Duodenal mucosa (tissue), 2 donors: ENCODE measurements at regions not wholly inside any gene's neighbourhood (a gene's known extent, or its start where the extent isn't known, plus 50 kb on each side); places are given as distances from the start of the nearest gene placed in this dataset.

Source experiments
- H3K27ac ChIP-seq: one replicate; pipeline ENCODE4 v1.7.0; 2013; ENCODE audit warnings: low read depth, low read length
- H3K27me3 ChIP-seq, 2 donors: one replicate each; pipeline ENCODE4 v1.7.0; 2013; ENCODE audit warnings: low read length in 2 of 2, control low read depth in 1 of 2; ENCODE audit not compliant: insufficient read depth in 2 of 2, control insufficient read depth in 1 of 2
- H3K36me3 ChIP-seq, 2 donors: one replicate each; pipeline ENCODE4 v1.7.0; 2013; ENCODE audit warnings: low read length in 2 of 2, control low read depth in 1 of 2; ENCODE audit not compliant: insufficient read depth in 2 of 2, control insufficient read depth in 1 of 2
- H3K4me1 ChIP-seq, 2 donors: one replicate each; pipeline ENCODE4 v1.7.0; 2013; ENCODE audit warnings: low read length in 2 of 2, control low read depth in 1 of 2; ENCODE audit not compliant: insufficient read depth in 2 of 2, control insufficient read depth in 1 of 2
- H3K4me3 ChIP-seq, 2 donors: one replicate each; pipeline ENCODE4 v1.7.0; 2013; ENCODE audit warnings: low read length in 2 of 2, low read depth in 1 of 2
- H3K9ac ChIP-seq, 2 donors: one replicate each; pipeline ENCODE4 v1.7.0; 2013; ENCODE audit warnings: low read length in 2 of 2, low read depth in 1 of 2
- H3K9me3 ChIP-seq, 2 donors: one replicate each; pipeline ENCODE4 v1.7.0; 2013; ENCODE audit warnings: low read length in 2 of 2, control low read depth in 1 of 2; ENCODE audit not compliant: control insufficient read depth in 1 of 2

GRCh38 chr13:73960474-73960873, 173.7 kb downstream of the KLF12 start:
- Histone ChIP-seq H3K4me1 (no peaks in the 10 kb centered on the region), H3K27ac (no peak overlapping the region), H3K36me3 (no peaks in the 10 kb centered on the region), H3K27me3 (no peaks in the 10 kb centered on the region), H3K9ac (no peak overlapping the region), H3K9me3 (no peaks in the 10 kb centered on the region), H3K4me3 (no peak overlapping the region)

DNA sequence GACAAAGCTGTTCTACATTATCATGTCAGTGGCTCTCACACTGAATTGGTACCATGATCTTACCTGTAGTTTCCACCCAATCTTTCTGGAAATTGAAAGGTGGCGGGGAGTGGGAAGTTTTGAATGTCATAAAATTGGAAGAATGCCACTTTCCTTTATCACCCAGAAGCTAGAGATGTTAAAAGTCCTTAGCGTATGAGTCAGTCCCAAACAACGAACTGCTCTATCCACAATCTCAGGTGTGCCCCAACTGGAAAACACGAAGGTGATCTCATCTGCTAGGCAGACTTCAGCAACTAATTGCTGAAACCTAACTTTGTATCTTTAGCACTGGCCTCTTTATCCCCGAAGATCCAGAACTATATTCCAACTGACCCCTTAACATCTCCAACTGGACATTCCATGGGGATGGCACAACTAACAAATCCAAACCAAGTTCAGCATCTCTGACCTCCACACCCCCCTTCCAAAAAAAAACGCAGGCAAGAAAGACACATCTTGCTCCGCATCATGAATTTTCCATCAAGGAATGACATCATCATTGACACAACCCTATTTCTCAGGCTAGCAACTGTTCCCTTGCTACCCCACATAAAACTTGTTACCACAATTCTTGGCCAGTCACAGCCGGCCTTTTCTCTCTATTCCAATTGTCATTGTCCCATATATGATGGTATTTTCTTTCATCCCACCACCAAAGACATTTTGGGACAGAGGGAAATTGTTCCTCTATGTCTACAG, 175.4 kb downstream of the KLF12 start:
- Histone ChIP-seq H3K27ac (no peak overlapping the region), H3K36me3 (no peaks in the 10 kb centered on the region), H3K9ac (no peak overlapping the region), H3K4me1 (peaks cover 0 to 5% of the 10 kb centered on the region in 2 donors), H3K4me3 (no peak overlapping the region), H3K27me3 (no peaks in the 10 kb centered on the region), H3K9me3 (no peaks in the 10 kb centered on the region)

DNA sequence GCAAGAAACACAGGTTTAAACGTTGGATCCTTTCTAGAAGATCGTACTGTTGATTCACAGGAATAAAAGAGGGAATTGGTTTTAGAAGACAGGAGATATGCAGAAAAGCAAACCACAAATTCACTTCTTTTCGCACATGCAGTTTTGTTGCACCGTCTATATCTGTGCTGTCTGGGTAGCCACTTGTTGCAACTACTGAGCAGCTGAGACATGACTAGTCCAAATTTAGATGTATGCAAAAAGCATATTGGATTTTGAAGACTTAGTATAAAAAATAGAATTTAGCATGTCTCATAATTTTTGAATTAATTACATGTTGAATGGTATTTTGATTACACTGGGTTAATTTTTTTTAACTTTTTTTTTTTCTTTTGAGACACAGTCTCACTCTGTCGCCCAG, 176.3 kb downstream of the KLF12 start:
- Histone ChIP-seq H3K4me3 (no peak overlapping the region), H3K27me3 (no peaks in the 10 kb centered on the region), H3K9ac (no peak overlapping the region), H3K27ac (no peak overlapping the region), H3K4me1 (peaks cover 0 to 5% of the 10 kb centered on the region in 2 donors), H3K36me3 (no peaks in the 10 kb centered on the region), H3K9me3 (no peaks in the 10 kb centered on the region)

GRCh38 chr13:73956795-73957408, 177.3 kb downstream of the KLF12 start:
- Histone ChIP-seq H3K4me3 (no peak overlapping the region), H3K9ac (no peak overlapping the region), H3K9me3 (no peaks in the 10 kb centered on the region), H3K36me3 (no peaks in the 10 kb centered on the region), H3K4me1 (peaks cover 0 to 5% of the 10 kb centered on the region in 2 donors), H3K27ac (no peak overlapping the region), H3K27me3 (no peaks in the 10 kb centered on the region)

DNA sequence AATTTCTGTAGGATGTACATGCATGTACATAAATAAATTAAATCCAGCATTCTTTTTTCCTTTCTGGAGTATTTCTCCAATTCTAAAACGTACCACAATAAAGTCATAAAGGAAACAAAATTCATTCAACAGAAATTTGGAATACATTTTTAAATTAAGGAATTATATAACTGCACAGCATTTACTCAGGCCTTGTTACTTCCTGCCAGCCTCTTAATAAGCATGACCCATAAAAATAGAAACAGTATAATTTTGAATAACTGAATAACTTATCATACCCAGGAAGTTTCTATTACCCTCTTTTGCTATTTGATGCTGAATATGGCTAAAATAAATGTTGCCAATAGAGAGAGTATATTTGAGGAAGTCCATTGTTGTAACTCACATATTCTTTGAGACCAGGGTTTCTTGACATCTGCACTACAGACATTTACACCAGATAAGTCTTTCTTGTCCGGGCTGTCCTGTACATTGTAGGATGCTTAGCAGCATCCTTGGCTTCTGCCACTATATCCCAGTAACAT, 178.2 kb downstream of the KLF12 start:
- H3K9ac ChIP-seq, result no peak overlapping the region
- H3K36me3 ChIP-seq, result no peaks in the 10 kb centered on the region
- H3K27ac ChIP-seq, result no peak overlapping the region
- H3K4me1 ChIP-seq, result peaks cover 0 to 5% of the 10 kb centered on the region in 2 donors
- no peaks in the 10 kb centered on the region for H3K9me3 ChIP-seq
- no peaks in the 10 kb centered on the region for H3K27me3 ChIP-seq
- no peak overlapping the region for H3K4me3 ChIP-seq

- no peak overlapping the region for H3K27ac ChIP-seq
- H3K36me3 ChIP-seq, result no peaks in the 10 kb centered on the region
- no peaks in the 10 kb centered on the region for H3K9me3 ChIP-seq
- no peaks in the 10 kb centered on the region for H3K27me3 ChIP-seq
- H3K9ac ChIP-seq, result no peak overlapping the region
- H3K4me1 ChIP-seq, result peaks cover 0 to 5% of the 10 kb centered on the region in 2 donors
- no peak overlapping the region for H3K4me3 ChIP-seq
Measured at GRCh38 chr13:73954808-73955207, 179.4 kb downstream of the KLF12 start.

DNA sequence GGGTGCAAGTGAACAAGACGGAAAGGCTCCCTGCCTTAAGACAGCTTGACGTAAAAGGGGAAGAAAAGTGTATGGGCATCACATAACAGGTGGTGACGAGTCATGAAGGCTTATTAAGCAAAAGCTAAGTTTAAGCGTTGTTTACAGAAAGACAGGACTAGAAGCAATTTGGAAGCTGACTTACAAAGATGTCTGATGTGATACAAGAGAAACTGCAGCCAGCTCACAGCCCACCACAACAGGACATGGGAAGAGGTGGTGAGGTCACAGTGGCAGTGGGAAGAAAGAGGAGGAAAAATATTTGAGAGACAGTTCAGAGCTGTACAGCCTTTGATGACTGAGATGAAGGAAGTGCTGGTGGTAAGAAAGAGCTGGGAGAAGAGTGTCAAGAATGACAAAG, 181.6 kb downstream of the KLF12 start:
- Histone ChIP-seq H3K27ac (no peak overlapping the region), H3K4me1 (peaks cover 0 to 5% of the 10 kb centered on the region in 2 donors)

GRCh38 chr13:73948848-73949529, 185.2 kb downstream of the KLF12 start:
- H3K36me3 ChIP-seq, result no peaks in the 10 kb centered on the region
- H3K9ac ChIP-seq, result no peak overlapping the region
- H3K4me1 ChIP-seq, result no peaks in the 10 kb centered on the region
- H3K27ac ChIP-seq, result no peak overlapping the region
- no peak overlapping the region for H3K4me3 ChIP-seq
- H3K9me3 ChIP-seq, result no peaks in the 10 kb centered on the region
- H3K27me3 ChIP-seq, result no peaks in the 10 kb centered on the region

More for the DNA sequence above, 181.6 kb downstream of the KLF12 start:
- Histone ChIP-seq H3K9me3 (no peaks in the 10 kb centered on the region), H3K4me3 (no peak overlapping the region), H3K27me3 (no peaks in the 10 kb centered on the region), H3K36me3 (no peaks in the 10 kb centered on the region), H3K9ac (no peak overlapping the region)

DNA sequence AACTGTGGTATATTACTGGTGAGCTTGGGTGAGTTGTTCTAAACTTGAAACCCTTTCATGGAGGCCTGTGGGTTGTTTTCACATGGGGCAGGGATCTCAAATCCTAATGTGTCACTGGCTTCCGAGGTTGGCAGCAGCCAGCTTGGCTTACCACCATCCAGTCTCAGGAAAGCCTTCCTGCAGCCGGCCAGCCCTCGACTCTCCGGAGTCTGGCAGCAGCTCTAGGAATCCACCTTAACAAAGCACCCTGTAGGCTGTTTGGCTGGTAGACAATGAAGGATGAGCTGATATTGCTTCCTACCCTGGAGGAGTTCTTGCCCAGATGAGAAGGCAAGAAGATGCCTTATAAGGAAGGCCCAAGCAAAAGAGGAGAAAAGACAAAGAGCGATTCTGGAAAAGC, 188.3 kb downstream of the KLF12 start:
- Histone ChIP-seq H3K27me3 (no peaks in the 10 kb centered on the region), H3K9ac (no peak overlapping the region), H3K4me1 (no peaks in the 10 kb centered on the region), H3K4me3 (no peak overlapping the region), H3K9me3 (no peaks in the 10 kb centered on the region), H3K36me3 (no peaks in the 10 kb centered on the region), H3K27ac (no peak overlapping the region)

DNA sequence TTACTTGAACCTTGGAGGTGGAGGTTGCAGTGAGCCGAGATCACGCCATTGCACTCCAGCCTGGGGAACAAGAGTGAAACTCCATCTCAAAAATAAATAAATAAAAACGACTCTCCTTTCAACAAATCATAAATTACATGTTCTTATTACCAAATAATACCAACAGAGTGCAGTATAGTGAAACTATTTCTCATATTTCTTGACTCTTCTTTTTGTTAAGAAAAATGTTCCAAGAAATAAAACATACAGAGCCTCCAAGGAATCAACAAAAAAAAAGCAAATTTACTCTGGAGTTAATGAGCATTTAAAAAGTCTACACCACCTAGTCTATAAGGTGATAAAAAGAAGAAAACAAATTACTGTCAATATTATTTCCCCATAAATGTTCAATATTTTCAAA, 188.8 kb downstream of the KLF12 start:
- Histone ChIP-seq H3K27ac (no peak overlapping the region), H3K27me3 (no peaks in the 10 kb centered on the region), H3K9ac (no peak overlapping the region), H3K36me3 (no peaks in the 10 kb centered on the region), H3K4me1 (no peaks in the 10 kb centered on the region), H3K9me3 (no peaks in the 10 kb centered on the region), H3K4me3 (no peak overlapping the region)
